Left lung (tissue), 4 donors: ENCODE measurements at regions not wholly inside any gene's neighbourhood (a gene's known extent, or its start where the extent isn't known, plus 50 kb on each side); places are given as distances from the start of the nearest gene placed in this dataset.

ENCODE experiments used
- ATAC-seq: fragments of 200-7000 bp; cut with Tn5 transposase; one replicate; pipeline ENCODE4 v1.9.1; 2020; ENCODE audit warnings: moderate library complexity
- DNase-seq, 4 donors: peaks; one replicate each; pipeline ENCODE4 v3.0.0-alpha.2; 2013 to 2020
- H3K27ac ChIP-seq, 2 donors: fragments of 200-600 bp; sonication (generic) in 1 of 2; one replicate each; pipeline versions ENCODE4 v1.5.0 to v1.8.0; 2020 to 2021
- H3K27me3 ChIP-seq, 2 donors: fragments of 200-600 bp; sonication (generic) in 1 of 2; one replicate each; pipeline versions ENCODE4 v1.5.0 to v1.8.0; 2020 to 2021
- H3K36me3 ChIP-seq, 2 donors: fragments of 200-600 bp; sonication (generic) in 1 of 2; one replicate each; pipeline versions ENCODE4 v1.5.0 to v1.8.0; 2020 to 2021
- H3K4me1 ChIP-seq, 2 donors: fragments of 200-600 bp; one replicate each; pipeline ENCODE4 v1.8.0; 2021
- H3K4me3 ChIP-seq, 2 donors: fragments of 200-600 bp; sonication (generic) in 1 of 2; one replicate each; pipeline versions ENCODE4 v1.5.0 to v1.8.0; 2020 to 2021; ENCODE audit warnings: mild to moderate bottlenecking in 1 of 2
- H3K9me3 ChIP-seq, 2 donors: fragments of 200-600 bp; sonication (generic) in 1 of 2; one replicate each; pipeline versions ENCODE4 v1.5.0 to v1.8.0; 2020 to 2021
- CTCF ChIP-seq, 2 donors: fragments of 200-600 bp; sonication (generic) in 1 of 2; IDR thresholded peaks; one replicate each; pipeline versions ENCODE4 v1.5.0 to v1.8.0; 2021; ENCODE audit warnings: antibody characterized with exemption in 2 of 2
- intact Hi-C, 2 donors: fragments of 100-400 bp; cut with DNase I; formaldehyde crosslinking; loops; one replicate each; pipeline versions ENCODE4 v1.11.2 to v1.14.2; 2022
- donor health status: DM: no; HTN: yes; CAD: no.
- donor health status: DM: no; HTN: no; CAD: no.

GRCh38 chr13:105139048-105139379, 1396.4 kb downstream of the EFNB2 start:
- DNase-seq (no peak), ATAC-seq (no peak)
- TF ChIP-seq CTCF (IDR thresholded peaks at IDR 0.05): no peak
- peak overlapping the region; percentile 47 to 88 for H3K27ac ChIP-seq
- H3K4me1 ChIP-seq: no peaks in the 10 kb centered on the region
- H3K4me3 ChIP-seq: peak overlapping the region; percentile 23 to 31
- H3K9me3 ChIP-seq: no peaks in the 10 kb centered on the region
- H3K27me3 ChIP-seq: no peaks in the 10 kb centered on the region
- intact Hi-C loops: no loop called here
- H3K36me3 ChIP-seq: no peaks in the 10 kb centered on the region

GRCh38 chr13:105135852-105136615, 1399.4 kb downstream of the EFNB2 start:
- no peak for TF ChIP-seq CTCF (IDR thresholded peaks at IDR 0.05)
- intact Hi-C loops: no loop called here
- DNase-seq: no peak
- Histone ChIP-seq H3K4me3 (no peak overlapping the region), H3K4me1 (no peaks in the 10 kb centered on the region), H3K36me3 (no peaks in the 10 kb centered on the region), H3K27ac (no peak overlapping the region), H3K9me3 (no peaks in the 10 kb centered on the region), H3K27me3 (no peaks in the 10 kb centered on the region)
- ATAC-seq: no peak

- no peaks in the 10 kb centered on the region for H3K36me3 ChIP-seq
- DNase-seq: no peak
- H3K27me3 ChIP-seq: no peaks in the 10 kb centered on the region
- TF ChIP-seq CTCF (IDR thresholded peaks at IDR 0.05): no peak
- no peaks in the 10 kb centered on the region for H3K4me1 ChIP-seq
- H3K27ac ChIP-seq: no peak overlapping the region
- intact Hi-C loops: no loop called here
- no peak overlapping the region for H3K4me3 ChIP-seq
- peak; percentile 62 for ATAC-seq
- H3K9me3 ChIP-seq: no peaks in the 10 kb centered on the region
Observed at GRCh38 chr13:105127732-105128131, 1407.7 kb downstream of the EFNB2 start.

- no peaks in the 10 kb centered on the region for H3K27me3 ChIP-seq
- H3K36me3 ChIP-seq: no peaks in the 10 kb centered on the region
- ATAC-seq: no peak
- no peak for DNase-seq
- intact Hi-C loops: no loop called here
- TF ChIP-seq CTCF (IDR thresholded peaks at IDR 0.05): no peak
- no peaks in the 10 kb centered on the region for H3K4me1 ChIP-seq
- no peak overlapping the region for H3K27ac ChIP-seq
- no peak overlapping the region for H3K4me3 ChIP-seq
- H3K9me3 ChIP-seq: no peaks in the 10 kb centered on the region
Observed at GRCh38 chr13:105121221-105121620, 1414.2 kb downstream of the EFNB2 start.

- H3K27me3 ChIP-seq: no peaks in the 10 kb centered on the region
- intact Hi-C loops: no loop called here
- no peak overlapping the region for H3K27ac ChIP-seq
Observed at GRCh38 chr13:105118426-105118985, 1417.0 kb downstream of the EFNB2 start.

More at GRCh38 chr13:105118426-105118985, 1417.0 kb downstream of the EFNB2 start:
- no peak for ATAC-seq
- peaks cover 0 to 10% of the 10 kb centered on the region in 2 donors for H3K9me3 ChIP-seq
- peak in 1 of 4 donors; percentile 20 for DNase-seq
- TF ChIP-seq CTCF (IDR thresholded peaks at IDR 0.05): no peak
- no peaks in the 10 kb centered on the region for H3K36me3 ChIP-seq
- H3K4me1 ChIP-seq: no peaks in the 10 kb centered on the region
- H3K4me3 ChIP-seq: no peak overlapping the region
